ENCODE measurements at regions not wholly inside any gene's neighbourhood (a gene's known extent, or its start where the extent isn't known, plus 50 kb on each side); places are given as distances from the start of the nearest gene placed in this dataset.

GRCh38 chr2:238649123-238649522, 198.8 kb upstream of the TWIST2 start:
- WGBS, 2 donors = 79 to 89% methylated on average over 7 of the region's 7 CpGs
- Histone ChIP-seq H3K27ac (no peak overlapping the region), H3K9me3 (no peaks in the 10 kb centered on the region), H3K27me3 (no peaks in the 10 kb centered on the region), H3K36me3 (no peaks in the 10 kb centered on the region), H3K4me1 (no peaks in the 10 kb centered on the region), H3K4me3 (no peak overlapping the region)
- DNase-seq = no peak
- no peak for TF ChIP-seq CTCF (IDR thresholded peaks at IDR 0.05)
- no peak for FAIRE-seq
- intact Hi-C loops (cut with DNase I) = no loop called here
- no peak for ATAC-seq

- no peaks in the 10 kb centered on the region for H3K36me3 ChIP-seq
- intact Hi-C loops (cut with DNase I) = no loop called here
- no peaks in the 10 kb centered on the region for H3K27me3 ChIP-seq
- no peak overlapping the region for H3K27ac ChIP-seq
- H3K4me1 ChIP-seq = no peaks in the 10 kb centered on the region
- FAIRE-seq (no peak), DNase-seq (no peak), ATAC-seq (no peak)
- H3K9me3 ChIP-seq = no peaks in the 10 kb centered on the region
- no peak for TF ChIP-seq CTCF (IDR thresholded peaks at IDR 0.05)
- H3K4me3 ChIP-seq = no peak overlapping the region
- WGBS, 2 donors = 81 to 90% methylated on average over 10 of the region's 10 CpGs
Measured at GRCh38 chr2:238649936-238650518, 197.9 kb upstream of the TWIST2 start.

- Histone ChIP-seq H3K36me3 (no peaks in the 10 kb centered on the region), H3K9me3 (no peaks in the 10 kb centered on the region), H3K4me3 (no peak overlapping the region), H3K27me3 (no peaks in the 10 kb centered on the region), H3K27ac (no peak overlapping the region), H3K4me1 (no peaks in the 10 kb centered on the region)
- FAIRE-seq = no peak
- intact Hi-C loops (cut with DNase I) = no loop called here
- no peak for DNase-seq
- ATAC-seq = no peak
- TF ChIP-seq CTCF (IDR thresholded peaks at IDR 0.05) = no peak
- 60 to 61% methylated on average over 5 of the region's 5 CpGs for WGBS, 2 donors
Measured at GRCh38 chr2:238650536-238650935, 197.3 kb upstream of the TWIST2 start.

- ATAC-seq (no peak), FAIRE-seq (no peak), DNase-seq (no peak)
- Histone ChIP-seq H3K27me3 (no peaks in the 10 kb centered on the region), H3K9me3 (no peaks in the 10 kb centered on the region), H3K4me3 (no peak overlapping the region), H3K4me1 (no peaks in the 10 kb centered on the region), H3K36me3 (no peaks in the 10 kb centered on the region), H3K27ac (no peak overlapping the region)
- TF ChIP-seq CTCF (IDR thresholded peaks at IDR 0.05) = no peak
- WGBS, 2 donors = 68 to 69% methylated on average over 5 of the region's 5 CpGs
- intact Hi-C loops (cut with DNase I) = no loop called here
Measured at GRCh38 chr2:238651306-238652052, 196.4 kb upstream of the TWIST2 start.

All from pancreas (tissue), 10 donors.